ENCODE measurements at regions not wholly inside any gene's neighbourhood (a gene's known extent, or its start where the extent isn't known, plus 50 kb on each side); places are given as distances from the start of the nearest gene placed in this dataset.

GRCh38 chr7:36011588-36011965 is 141.5 kb upstream of the EEPD1 start:
- no peak for DNase-seq

GRCh38 chr7:36013246-36014014 is 139.6 kb upstream of the EEPD1 start:
- DNase-seq = no peak

- DNase-seq = no peak
Observed at GRCh38 chr7:36014961-36015360, 138.1 kb upstream of the EEPD1 start.

GRCh38 chr7:36015733-36016132 is 137.3 kb upstream of the EEPD1 start:
- DNase-seq = no peak

GRCh38 chr7:36016648-36017047 is 136.4 kb upstream of the EEPD1 start:
- DNase-seq = no peak

- DNase-seq = no peak
Observed at GRCh38 chr7:36017111-36017510, 135.9 kb upstream of the EEPD1 start.

- DNase-seq = no peak
Observed at GRCh38 chr7:36018816-36019484, 134.1 kb upstream of the EEPD1 start.

- DNase-seq = no peak
Observed at GRCh38 chr7:36019538-36019937, 133.5 kb upstream of the EEPD1 start.

- DNase-seq = no peak
Observed at GRCh38 chr7:36019980-36020379, 133.1 kb upstream of the EEPD1 start.

GRCh38 chr7:36021367-36021766 is 131.7 kb upstream of the EEPD1 start:
- no peak for DNase-seq

- no peak for DNase-seq
Observed at GRCh38 chr7:36021917-36022550, 131.0 kb upstream of the EEPD1 start.

- no peak for DNase-seq
Observed at GRCh38 chr7:36023033-36023560, 130.0 kb upstream of the EEPD1 start.

GRCh38 chr7:36025190-36025589 is 127.9 kb upstream of the EEPD1 start:
- DNase-seq = no peak

- no peak for DNase-seq
Observed at GRCh38 chr7:36029311-36029710, 123.7 kb upstream of the EEPD1 start.

GRCh38 chr7:36029853-36030515 is 123.1 kb upstream of the EEPD1 start:
- no peak for DNase-seq

GRCh38 chr7:36032361-36032818 is 120.7 kb upstream of the EEPD1 start:
- no peak for DNase-seq

GRCh38 chr7:36034020-36034419 is 119.0 kb upstream of the EEPD1 start:
- DNase-seq = no peak

GRCh38 chr7:36035186-36035585 is 117.9 kb upstream of the EEPD1 start:
- no peak for DNase-seq

GRCh38 chr7:36036590-36036989 is 116.5 kb upstream of the EEPD1 start:
- DNase-seq = no peak

- DNase-seq = no peak
Observed at GRCh38 chr7:36037121-36037662, 115.9 kb upstream of the EEPD1 start.

GRCh38 chr7:36038063-36038721 is 114.9 kb upstream of the EEPD1 start:
- no peak for DNase-seq

- DNase-seq = no peak
Observed at GRCh38 chr7:36039243-36039642, 113.8 kb upstream of the EEPD1 start.
